IMR-90 (cell line): ENCODE measurements at regions not wholly inside any gene's neighbourhood (a gene's known extent, or its start where the extent isn't known, plus 50 kb on each side); places are given as distances from the start of the nearest gene placed in this dataset.

Experiments
- ATAC-seq: fragments of 200-7000 bp; cut with Tn5 transposase; 2 replicates; pipeline ENCODE4 v1.9.1; 2020; ENCODE audit warnings: low read depth, mild to moderate bottlenecking, moderate library complexity
- BruUV-seq: library from RNA; stranded (reverse); fragments of 400-500 nt; replicated peaks from 2 replicates; lab custom pipeline; 2021; lab: Mats Ljungman, UMichigan
- CTCF ChIA-PET: fragments of 300-600 bp; formaldehyde crosslinking; extraction: SDS; loops from one replicate; lab custom pipeline; 2021; ENCODE audit warnings: antibody characterized with exemption; lab: Yijun Ruan, JAX
- POLR2A ChIA-PET: fragments of 300-600 bp; sonication (Branson Sonifier 250); formaldehyde crosslinking; loops from one replicate; lab custom pipeline; 2022; ENCODE audit warnings: antibody characterized with exemption; ENCODE audit not compliant: unreplicated experiment; lab: Charles Lee
- DNase-seq: peaks from one replicate; pipeline ENCODE4 v3.0.0; 2013
- H2AFZ ChIP-seq: replicated peaks from 2 replicates; pipeline ENCODE3; 2013; ENCODE audit warnings: low read length, mild to moderate bottlenecking; ENCODE audit not compliant: poor library complexity
- H2AK5ac ChIP-seq: 2 replicates; pipeline ENCODE4 v1.6.1; 2013; ENCODE audit warnings: low read depth, low read length, inconsistent platforms
- H2AK9ac ChIP-seq: replicated peaks from 2 replicates; pipeline ENCODE3; 2013; ENCODE audit warnings: mild to moderate bottlenecking, low read depth, low read length, moderate library complexity; ENCODE audit not compliant: poor library complexity
- H2BK120ac ChIP-seq: 2 replicates; pipeline ENCODE4 v1.6.1; 2013; ENCODE audit warnings: low read depth, low read length, inconsistent platforms
- H2BK15ac ChIP-seq: 3 replicates; pipeline ENCODE4 v1.6.1; 2013; ENCODE audit warnings: low read depth, low read length, inconsistent platforms
- H2BK20ac ChIP-seq: 2 replicates; pipeline ENCODE4 v1.6.1; 2013; ENCODE audit warnings: low read depth, mild to moderate bottlenecking, inconsistent platforms, low read length, moderate library complexity
- H2BK5ac ChIP-seq: 2 replicates; pipeline ENCODE4 v1.6.1; 2013; ENCODE audit warnings: mild to moderate bottlenecking, low read depth, low read length, inconsistent platforms; ENCODE audit not compliant: poor library complexity, severe bottlenecking
- H3K14ac ChIP-seq: replicated peaks from 2 replicates; pipeline ENCODE4 v1.6.1; 2013; ENCODE audit warnings: low read depth, low read length, inconsistent platforms
- H3K18ac ChIP-seq: 2 replicates; pipeline ENCODE4 v1.6.1; 2013; ENCODE audit warnings: low read depth, low read length, control low read depth
- H3K23ac ChIP-seq: 2 replicates; pipeline ENCODE4 v1.6.1; 2013; ENCODE audit warnings: low read depth, low read length, inconsistent platforms
- H3K27ac ChIP-seq: 2 replicates; pipeline ENCODE4 v1.5.1; 2013; ENCODE audit warnings: mild to moderate bottlenecking, control low read depth, low read length; ENCODE audit not compliant: insufficient read depth
- H3K27me3 ChIP-seq: 2 replicates; pipeline ENCODE4 v1.6.1; 2013; ENCODE audit warnings: low read length; ENCODE audit not compliant: control insufficient read depth, insufficient read depth
- H3K36me3 ChIP-seq: 2 replicates; pipeline ENCODE4 v1.6.1; 2013; ENCODE audit warnings: low read length, mixed read lengths; ENCODE audit not compliant: control insufficient read depth, insufficient read depth
- H3K4ac ChIP-seq: 2 replicates; pipeline ENCODE4 v1.6.1; 2013; ENCODE audit warnings: low read depth, low read length, inconsistent platforms
- H3K4me1 ChIP-seq: 2 replicates; pipeline ENCODE4 v1.6.1; 2013; ENCODE audit warnings: low read length, mixed read lengths; ENCODE audit not compliant: control insufficient read depth, insufficient read depth
- H3K4me2 ChIP-seq: 2 replicates; pipeline ENCODE4 v1.6.1; 2013; ENCODE audit warnings: low read depth, mild to moderate bottlenecking, control low read depth, low read length, moderate library complexity
- H3K4me3 ChIP-seq: 2 replicates; pipeline ENCODE4 v1.5.1; 2013; ENCODE audit warnings: low read depth, mild to moderate bottlenecking, control low read depth, low read length, moderate library complexity; ENCODE audit not compliant: insufficient read depth
- H3K56ac ChIP-seq: 2 replicates; pipeline ENCODE4 v1.6.1; 2013; ENCODE audit warnings: low read length, inconsistent platforms; ENCODE audit not compliant: insufficient read depth; ENCODE audit errors: extremely low read depth
- H3K79me1 ChIP-seq, 2 experiments: 2 replicates each; pipeline ENCODE4 v1.6.1; 2013; ENCODE audit warnings: low read length in 2 of 2, inconsistent platforms in 1 of 2, low read depth in 1 of 2
- H3K9ac ChIP-seq: 2 replicates; pipeline ENCODE4 v1.6.1; 2013; ENCODE audit warnings: low read depth, low read length, control low read depth
- H3K9me1 ChIP-seq: 2 replicates; pipeline ENCODE4 v1.6.1; 2013; ENCODE audit warnings: low read length, inconsistent platforms; ENCODE audit not compliant: insufficient read depth
- H3K9me3 ChIP-seq: 2 replicates; pipeline ENCODE4 v1.6.1; 2013; ENCODE audit warnings: low read length; ENCODE audit not compliant: control insufficient read depth, insufficient read depth
- H4K20me1 ChIP-seq: 2 replicates; pipeline ENCODE4 v1.6.1; 2013; ENCODE audit warnings: low read length, inconsistent platforms; ENCODE audit not compliant: insufficient read depth
- H4K5ac ChIP-seq: 2 replicates; pipeline ENCODE4 v1.6.1; 2013; ENCODE audit warnings: mild to moderate bottlenecking, low read depth, low read length, control low read depth
- H4K8ac ChIP-seq, 2 experiments: 2 replicates each; pipeline ENCODE4 v1.6.1; 2013; ENCODE audit warnings: low read depth in 2 of 2, low read length in 2 of 2, control low read depth in 1 of 2, inconsistent platforms in 1 of 2
- H4K91ac ChIP-seq: 2 replicates; pipeline ENCODE4 v1.6.1; 2013; ENCODE audit warnings: low read depth, low read length, inconsistent platforms; ENCODE audit not compliant: insufficient read depth
- BHLHE40 ChIP-seq: fragments of 150-350 bp; IDR thresholded peaks from 2 replicates; pipeline ENCODE4 v1.6.1; 2016; ENCODE audit warnings: mild to moderate bottlenecking, low read depth, low read length
- CTCF ChIP-seq: conservative IDR thresholded peaks from 2 replicates; pipeline ENCODE4 v1.5.1; 2012; ENCODE audit warnings: mild to moderate bottlenecking, low read depth, low read length, improper control_type of control experiment
- ELK1 ChIP-seq: fragments of 150-350 bp; IDR thresholded peaks from 2 replicates; pipeline ENCODE4 v1.6.1; 2016; ENCODE audit warnings: low read depth, mild to moderate bottlenecking, low read length, moderate library complexity, borderline replicate concordance
- MAFK ChIP-seq: IDR thresholded peaks from 2 replicates; pipeline ENCODE4 v1.6.1; 2012; ENCODE audit warnings: low read depth, low read length, improper control_type of control experiment
- MXI1 ChIP-seq: IDR thresholded peaks from 2 replicates; pipeline ENCODE4 v1.6.1; 2012; ENCODE audit warnings: low read depth, mild to moderate bottlenecking, low read length, moderate library complexity, borderline replicate concordance
- NFE2L2 ChIP-seq: fragments of 150-350 bp; IDR thresholded peaks from 2 replicates; pipeline ENCODE4 v1.6.1; 2016; ENCODE audit warnings: low read depth, mild to moderate bottlenecking, low read length
- RCOR1 ChIP-seq: IDR thresholded peaks from 2 replicates; pipeline ENCODE4 v1.6.1; 2012; ENCODE audit warnings: mild to moderate bottlenecking, low read length, improper control_type of control experiment; ENCODE audit not compliant: insufficient replicate concordance
- RFX5 ChIP-seq: IDR thresholded peaks from 2 replicates; pipeline ENCODE4 v1.8.0; 2012; ENCODE audit warnings: low read depth, mild to moderate bottlenecking, low read length, moderate library complexity
- SMC3 ChIP-seq: fragments of 150-350 bp; IDR thresholded peaks from 2 replicates; pipeline ENCODE4 v1.6.1; 2016; ENCODE audit warnings: low read depth, mild to moderate bottlenecking, antibody characterized with exemption, low read length, moderate library complexity
- WGBS, 2 experiments: methylation state at CpG; one replicate each; pipeline versions ENCODE4 v1.1.5 to v1.1.7; 2013; ENCODE audit warnings: missing lambda C conversion rate in 2 of 2; ENCODE audit not compliant: insufficient read length in 1 of 2; ENCODE audit errors: extremely low coverage in 2 of 2; 5-methylcytosine and 5-hydroxymethylcytosine counted together
- dilution Hi-C: fragments of 300-500 bp; cut with HindIII; formaldehyde crosslinking; loops from one replicate; pipeline ENCODE4 v1.14.3; 2018; ENCODE audit warnings: low sequenced_read_pairs; ENCODE audit not compliant: unreplicated experiment
- in situ Hi-C: fragments of 300-500 bp; cut with MboI; formaldehyde crosslinking; loops from 3 replicates; pipeline ENCODE4 v1.14.3; 2019; ENCODE audit warnings: low sequenced_read_pairs, inconsistent platforms, mixed read lengths
- intact Hi-C: fragments of 100-400 bp; cut with micrococcal nuclease; formaldehyde crosslinking; loops from 2 replicates; pipeline ENCODE4 v1.10.0; 2022

- TF ChIP-seq CTCF, result no peak
- no peak for TF ChIP-seq MXI1
- no peak for TF ChIP-seq SMC3
Measured at GRCh38 chr2:144937066-144937465, 417.1 kb upstream of the ZEB2 start (continued).

- Histone ChIP-seq H3K14ac (no peak overlapping the region), H4K91ac (no peak overlapping the region), H2AFZ (no peak overlapping the region), H2AK5ac (no peak overlapping the region), H3K36me3 (no peaks in the 10 kb centered on the region), H2BK120ac (no peak overlapping the region), H3K27ac (no peak overlapping the region), H3K9me1 (no peaks in the 10 kb centered on the region; the same call in 1 of the 2 replicates), H3K4me1 (0 out of 2 replicates have a peak, but pooled peaks cover 2% of the 10 kb centered on the region), H3K4me2 (no peak overlapping the region), H4K8ac (no peak overlapping the region), H3K56ac (no peak overlapping the region), H2BK5ac (no peak overlapping the region), H3K4me3 (no peak overlapping the region), H3K79me1 (no peaks in the 10 kb centered on the region), H2AK9ac (no peak overlapping the region), H3K9ac (no peak overlapping the region), H3K23ac (no peak overlapping the region), H4K20me1 (no peaks in the 10 kb centered on the region), H2BK15ac (no peak overlapping the region), H3K27me3 (no peaks in the 10 kb centered on the region), H3K4ac (no peak overlapping the region), H3K18ac (no peak overlapping the region), H2BK20ac (no peak overlapping the region), H4K5ac (no peak overlapping the region), H3K9me3 (no peaks in the 10 kb centered on the region)
- dilution Hi-C loops, result no loop called here
- in situ Hi-C loops, result no loop called here
- intact Hi-C loops, result no loop called here
- POLR2A ChIA-PET, result no interaction called here
- ATAC-seq (no peak), DNase-seq (no peak)
- WGBS, 2 experiments, result no CpG with 5 or more reads among the region's 4 CpGs
- no TSS peak for BruUV-seq
- CTCF ChIA-PET, result no interaction called here
- TF ChIP-seq SMC3, result no peak
- no peak for TF ChIP-seq MXI1
- no peak for TF ChIP-seq RCOR1
- TF ChIP-seq RFX5, result no peak
- no peak for TF ChIP-seq ELK1
- TF ChIP-seq NFE2L2, result no peak
- TF ChIP-seq MAFK, result no peak
- no peak for TF ChIP-seq BHLHE40
Measured at GRCh38 chr2:144936442-144936841, 416.5 kb upstream of the ZEB2 start.
